ENCODE measurements at regions not wholly inside any gene's neighbourhood (a gene's known extent, or its start where the extent isn't known, plus 50 kb on each side); places are given as distances from the start of the nearest gene placed in this dataset.

GRCh38 chr14:101178184-101179072, 274.9 kb upstream of the RTL1 start:
- Histone ChIP-seq H3K27ac (no peak overlapping the region), H3K27me3 (no peaks in the 10 kb centered on the region), H3K9me3 (no peaks in the 10 kb centered on the region), H3K4me1 (no peaks in the 10 kb centered on the region), H3K36me3 (no peaks in the 10 kb centered on the region), H3K9ac (ENCODE audit: low read depth in 2 of 2, low read length in 2 of 2) (no peak overlapping the region), H3K4me3 (no peak overlapping the region)
- intact Hi-C loops (cut with DNase I): no loop called here
- TF ChIP-seq CTCF (IDR thresholded peaks at IDR 0.05): no peak
- DNase-seq: no peak

- Histone ChIP-seq H3K27me3 (no peaks in the 10 kb centered on the region), H3K9ac (ENCODE audit: low read depth in 2 of 2, low read length in 2 of 2) (no peak overlapping the region), H3K4me1 (no peaks in the 10 kb centered on the region), H3K36me3 (no peaks in the 10 kb centered on the region), H3K9me3 (no peaks in the 10 kb centered on the region), H3K27ac (no peak overlapping the region), H3K4me3 (no peak overlapping the region)
- intact Hi-C loops (cut with DNase I): loop anchor here (5.0 to 10.0 kb wide), 2 partner anchors 385 to 448 kb away; partner anchors contain the start of gene DIO3
- no peak for DNase-seq
- TF ChIP-seq CTCF (IDR thresholded peaks at IDR 0.05): no peak
Measured at GRCh38 chr14:101179691-101180211, 276.2 kb upstream of the RTL1 start.

- H3K36me3 ChIP-seq: no peaks in the 10 kb centered on the region
- no peak for TF ChIP-seq CTCF (IDR thresholded peaks at IDR 0.05)
- intact Hi-C loops (cut with DNase I): loop anchor here (5.0 to 10.0 kb wide), 2 partner anchors 383 to 446 kb away; partner anchors contain the start of gene DIO3
- no peak overlapping the region for H3K27ac ChIP-seq
- DNase-seq: no peak
- no peaks in the 10 kb centered on the region for H3K9me3 ChIP-seq
- H3K9ac ChIP-seq (ENCODE audit: low read depth in 2 of 2, low read length in 2 of 2): no peak overlapping the region
- H3K27me3 ChIP-seq: no peaks in the 10 kb centered on the region
- H3K4me3 ChIP-seq: no peak overlapping the region
- H3K4me1 ChIP-seq: no peaks in the 10 kb centered on the region
Measured at GRCh38 chr14:101181446-101182313, 278.2 kb upstream of the RTL1 start.

- no peak overlapping the region for H3K27ac ChIP-seq
- intact Hi-C loops (cut with DNase I): loop anchor here (5.0 to 10.0 kb wide), 2 partner anchors 382 to 445 kb away; partner anchors contain the start of gene DIO3
- no peaks in the 10 kb centered on the region for H3K36me3 ChIP-seq
- no peak for TF ChIP-seq CTCF (IDR thresholded peaks at IDR 0.05)
- no peaks in the 10 kb centered on the region for H3K9me3 ChIP-seq
- H3K4me3 ChIP-seq: no peak overlapping the region
- no peak for DNase-seq
- no peaks in the 10 kb centered on the region for H3K27me3 ChIP-seq
- no peak overlapping the region for H3K9ac ChIP-seq (ENCODE audit: low read depth in 2 of 2, low read length in 2 of 2)
- H3K4me1 ChIP-seq: no peaks in the 10 kb centered on the region
Measured at GRCh38 chr14:101182476-101182875, 279.0 kb upstream of the RTL1 start.

All from colonic mucosa (tissue), 4 donors.